Endothelial cell of umbilical vein (primary cell): ENCODE measurements at regions not wholly inside any gene's neighbourhood (a gene's known extent, or its start where the extent isn't known, plus 50 kb on each side); places are given as distances from the start of the nearest gene placed in this dataset.

Experiments
- BruUV-seq: library from RNA; stranded (reverse); fragments of 400-500 nt; replicated peaks from 2 replicates; lab custom pipeline; 2021; lab: Mats Ljungman, UMichigan
- CTCF ChIA-PET: fragments of 300-600, 350-600 bp; sonication (Branson Sonifier 250); formaldehyde crosslinking; loops from one replicate; lab custom pipeline; 2021; ENCODE audit warnings: antibody characterized with exemption, inconsistent platforms; lab: Charles Lee
- POLR2A ChIA-PET: fragments of 300-600, 350-600 bp; sonication (Branson Sonifier 250); formaldehyde crosslinking; loops from one replicate; lab custom pipeline; 2021; ENCODE audit warnings: antibody characterized with exemption, inconsistent platforms; lab: Charles Lee
- DNase-seq: peaks from one replicate; pipeline ENCODE4 v3.0.0-alpha.2; 2011; ENCODE audit warnings: low read depth, low spot score
- FAIRE-seq: peaks from 2 replicates; lab custom pipeline; 2011; peaks lifted over from hg19 to GRCh38; lab: Jason Lieb, UNC
- H2AFZ ChIP-seq: 2 replicates; pipeline ENCODE4 v1.6.0; 2012; ENCODE audit warnings: low read depth, low read length, control low read depth, inconsistent platforms
- H3K27ac ChIP-seq: 2 replicates; pipeline ENCODE4 v1.5.1; 2011; ENCODE audit warnings: low read depth, mild to moderate bottlenecking, control low read depth, low read length, moderate library complexity; ENCODE audit not compliant: insufficient read depth
- H3K27me3 ChIP-seq, 2 experiments: 2 replicates each; pipeline versions ENCODE4 v1.6.0 to v1.6.1; 2011; ENCODE audit warnings: low read length in 2 of 2, mixed read lengths in 1 of 2; ENCODE audit not compliant: control insufficient read depth in 2 of 2, insufficient read depth in 2 of 2
- H3K36me3 ChIP-seq, 2 experiments: 2 replicates in 1 of 2; 3 replicates in 1 of 2; pipeline ENCODE4 v1.5.1; 2011; ENCODE audit warnings: low read length in 2 of 2, mild to moderate bottlenecking in 1 of 2, moderate library complexity in 1 of 2; ENCODE audit not compliant: control insufficient read depth in 2 of 2, insufficient read depth in 2 of 2; ENCODE audit errors: extremely low read depth in 1 of 2
- H3K4me1 ChIP-seq: 3 replicates; pipeline ENCODE4 v1.5.1; 2011; ENCODE audit warnings: mild to moderate bottlenecking, low read length; ENCODE audit not compliant: control insufficient read depth, insufficient read depth; ENCODE audit errors: extremely low read depth
- H3K4me2 ChIP-seq: 2 replicates; pipeline ENCODE4 v1.6.1; 2011; ENCODE audit warnings: low read length, control low read depth, mixed read lengths; ENCODE audit not compliant: insufficient read depth
- H3K4me3 ChIP-seq, 3 experiments: fragments of 200-600 bp in 1 of 3; sonication (generic), shearing (Covaris generic) in 1 of 3; replicated peaks in 1 of 3; 2 replicates each; pipeline ENCODE4 v1.5.1; 2011 to 2016; ENCODE audit warnings: control low read depth in 3 of 3, low read length in 3 of 3, mild to moderate bottlenecking in 2 of 3, inconsistent platforms in 1 of 3, low read depth in 1 of 3, moderate library complexity in 1 of 3; ENCODE audit not compliant: insufficient read depth in 1 of 3
- H3K79me2 ChIP-seq: 2 replicates; pipeline ENCODE4 v1.6.0; 2012; ENCODE audit warnings: low read length, inconsistent platforms; ENCODE audit not compliant: control insufficient read depth, insufficient read depth
- H3K9ac ChIP-seq: replicated peaks from 2 replicates; pipeline ENCODE3; 2011; ENCODE audit warnings: low read length, control low read depth; ENCODE audit not compliant: insufficient read depth; ENCODE audit errors: extremely low read depth
- H3K9me1 ChIP-seq: replicated peaks from 3 replicates; pipeline ENCODE4 v1.6.0; 2011; ENCODE audit warnings: mild to moderate bottlenecking, low read length; ENCODE audit not compliant: control insufficient read depth, insufficient read depth; ENCODE audit errors: extremely low read depth
- H3K9me3 ChIP-seq: replicated peaks from 2 replicates; pipeline ENCODE4 v1.5.1; 2012; ENCODE audit warnings: low read length, inconsistent platforms; ENCODE audit not compliant: control insufficient read depth, insufficient read depth
- H4K20me1 ChIP-seq: replicated peaks from 2 replicates; pipeline ENCODE3; 2011; ENCODE audit warnings: mild to moderate bottlenecking, low read length; ENCODE audit not compliant: control insufficient read depth, insufficient read depth; ENCODE audit errors: extremely low read depth
- CTCF ChIP-seq, 2 donors: IDR thresholded peaks; 1 replicate in 1 of 2; 2 replicates in 1 of 2; pipeline ENCODE4 v1.5.1; 2011; ENCODE audit warnings: low read length in 2 of 2, mild to moderate bottlenecking in 2 of 2, moderate library complexity in 2 of 2, control low read depth in 1 of 2, inconsistent platforms in 1 of 2, low read depth in 1 of 2; ENCODE audit not compliant: insufficient read depth in 1 of 2; ENCODE audit errors: extremely low read depth in 1 of 2
- EZH2 ChIP-seq: IDR thresholded peaks from 2 replicates; pipeline ENCODE4 v1.6.1; 2012; ENCODE audit warnings: borderline replicate concordance, low read depth, mild to moderate bottlenecking, moderate library complexity, low read length, inconsistent platforms; ENCODE audit not compliant: severe bottlenecking
- FOS ChIP-seq: IDR thresholded peaks from 2 replicates; pipeline ENCODE4 v1.6.1; 2011; ENCODE audit warnings: mild to moderate bottlenecking, low read length, moderate library complexity, borderline replicate concordance; ENCODE audit not compliant: insufficient read depth
- GATA2 ChIP-seq: IDR thresholded peaks from 2 replicates; pipeline ENCODE4 v1.7.0; 2011; ENCODE audit warnings: low read depth, mild to moderate bottlenecking, moderate library complexity, mixed read lengths, low read length; ENCODE audit not compliant: insufficient read length, insufficient read depth
- JUN ChIP-seq: IDR thresholded peaks from 2 replicates; pipeline ENCODE4 v1.6.1; 2011; ENCODE audit warnings: borderline replicate concordance, low read depth; ENCODE audit not compliant: insufficient read length, insufficient read depth
- MYC ChIP-seq: IDR thresholded peaks from one replicate; pipeline ENCODE4 v1.6.1; 2011; ENCODE audit warnings: mild to moderate bottlenecking, low read depth, low read length
- POLR2A ChIP-seq: IDR thresholded peaks from 2 replicates; pipeline ENCODE4 v1.6.1; 2012; ENCODE audit warnings: low read depth, mild to moderate bottlenecking, control low read depth, low read length
- POLR2AphosphoS5 ChIP-seq: IDR thresholded peaks from 2 replicates; pipeline ENCODE4 v1.6.1; 2012; ENCODE audit warnings: low read depth, mild to moderate bottlenecking, control low read depth, low read length, moderate library complexity; ENCODE audit not compliant: insufficient read depth
- dilution Hi-C: fragments of 300-500 bp; cut with MboI; formaldehyde crosslinking; loops from one replicate; pipeline ENCODE4 v1.15.0; 2019; ENCODE audit warnings: low sequenced_read_pairs; ENCODE audit not compliant: extremely low pct_ligation_motif_present
- intact Hi-C: fragments of 100-400 bp; cut with micrococcal nuclease; formaldehyde crosslinking; loops from one replicate; pipeline ENCODE4 v1.10.0; 2022
- TF ChIP-seq, protein P1 (sequence below): IDR thresholded peaks from 2 replicates; pipeline ENCODE4 v1.6.1; 2011; ENCODE audit not compliant: insufficient read depth, insufficient read length

DNA sequence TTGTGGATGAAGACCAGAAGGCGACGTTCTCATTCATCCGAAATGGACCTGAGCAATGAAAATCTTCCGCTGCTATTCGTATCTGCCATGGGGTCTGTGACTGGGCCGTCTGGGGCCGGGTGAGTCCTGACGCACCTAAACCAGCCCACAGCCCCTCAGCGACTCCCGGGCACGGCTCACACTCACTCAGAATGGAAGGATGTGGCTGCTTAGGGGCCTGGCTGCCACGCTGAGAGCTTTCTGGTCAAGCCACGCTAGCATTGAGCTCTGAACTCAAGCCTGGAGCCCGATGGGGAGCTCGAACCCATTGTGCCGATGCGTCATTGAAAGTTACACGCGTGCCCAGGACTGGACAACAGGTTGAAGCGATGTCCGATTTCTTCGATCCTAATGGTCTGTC, 97.8 kb downstream of the MRPL36 start:
- Histone ChIP-seq H3K27ac (no peak overlapping the region), H3K36me3 (no peaks in the 10 kb centered on the region), H3K9ac (no peak overlapping the region), H2AFZ (no peak overlapping the region), H3K79me2 (no peaks in the 10 kb centered on the region), H3K4me1 (no peaks in the 10 kb centered on the region), H3K4me2 (no peak overlapping the region), H3K27me3 (no peaks in the 10 kb centered on the region), H3K9me3 (no peaks in the 10 kb centered on the region), H3K9me1 (no peaks in the 10 kb centered on the region), H4K20me1 (no peaks in the 10 kb centered on the region), H3K4me3 (no peak overlapping the region)
- ChIA-PET POLR2A (no interaction called here), CTCF (no interaction called here)
- dilution Hi-C loops = no loop called here
- DNase-seq (no peak), FAIRE-seq (no peak)
- intact Hi-C loops = no loop called here
- BruUV-seq = no TSS peak
- no peak for TF ChIP-seq MYC
- no peak for TF ChIP-seq EZH2
- TF ChIP-seq JUN = no peak
- TF ChIP-seq, protein P1, sequence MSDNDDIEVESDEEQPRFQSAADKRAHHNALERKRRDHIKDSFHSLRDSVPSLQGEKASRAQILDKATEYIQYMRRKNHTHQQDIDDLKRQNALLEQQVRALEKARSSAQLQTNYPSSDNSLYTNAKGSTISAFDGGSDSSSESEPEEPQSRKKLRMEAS = no peak
- TF ChIP-seq GATA2 = no peak
- no peak for TF ChIP-seq POLR2A
- no peak for TF ChIP-seq CTCF (IDR thresholded peaks at IDR 0.05; ENCODE audit: extremely low read depth in 1 of 2, insufficient read depth in 1 of 2, low read depth in 1 of 2, low read length in 2 of 2)
- TF ChIP-seq FOS = no peak
- no peak for TF ChIP-seq POLR2AphosphoS5
